Naive thymus-derived CD4-positive, alpha-beta T cell (primary cell): ENCODE measurements at regions not wholly inside any gene's neighbourhood (a gene's known extent, or its start where the extent isn't known, plus 50 kb on each side); places are given as distances from the start of the nearest gene placed in this dataset.

ENCODE experiments used
- ATAC-seq: fragments of 150-1000 bp; cut with Tn5 transposase; 2 replicates; pipeline ENCODE4 v1.10.0; 2021; ENCODE audit warnings: mild to moderate bottlenecking, moderate library complexity
- CTCF ChIA-PET: fragments of 350-600 bp; sonication (Branson Sonifier 250); formaldehyde crosslinking; loops from one replicate; lab custom pipeline; 2021; ENCODE audit warnings: antibody characterized with exemption; lab: Charles Lee
- POLR2A ChIA-PET: fragments of 350-600 bp; sonication (Branson Sonifier 250); formaldehyde crosslinking; loops from one replicate; lab custom pipeline; 2021; ENCODE audit warnings: antibody characterized with exemption, inconsistent platforms; lab: Charles Lee
- DNase-seq, 9 donors: peaks; one replicate each; pipeline versions ENCODE4 v3.0.0 to v3.0.0-alpha.2; 2020 to 2022; ENCODE audit warnings: mixed read lengths in 1 of 9
- H3K27ac ChIP-seq: one replicate; pipeline ENCODE4 v1.7.0; 2013; ENCODE audit warnings: mild to moderate bottlenecking, low read depth, low read length, moderate library complexity
- H3K27me3 ChIP-seq, 2 donors: one replicate each; pipeline ENCODE4 v1.7.0; 2013; ENCODE audit warnings: low read length in 2 of 2, mild to moderate bottlenecking in 2 of 2, moderate library complexity in 2 of 2; ENCODE audit not compliant: control insufficient read depth in 2 of 2, insufficient read depth in 2 of 2
- H3K36me3 ChIP-seq, 3 experiments: 1 replicate in 2 of 3; 2 replicates in 1 of 3; pipeline ENCODE4 v1.7.0; 2013; ENCODE audit warnings: low read length in 3 of 3, mild to moderate bottlenecking in 3 of 3, moderate library complexity in 1 of 3; ENCODE audit not compliant: insufficient read depth in 3 of 3, control insufficient read depth in 2 of 3
- H3K4me1 ChIP-seq, 2 donors: one replicate each; pipeline ENCODE4 v1.7.0; 2013; ENCODE audit warnings: low read length in 2 of 2, mild to moderate bottlenecking in 2 of 2, moderate library complexity in 1 of 2; ENCODE audit not compliant: control insufficient read depth in 2 of 2, insufficient read depth in 2 of 2
- H3K4me3 ChIP-seq: 2 replicates; pipeline ENCODE4 v1.7.0; 2013; ENCODE audit warnings: mild to moderate bottlenecking, low read length
- H3K9me3 ChIP-seq, 3 experiments: 1 replicate in 2 of 3; 2 replicates in 1 of 3; pipeline ENCODE4 v1.7.0; 2013; ENCODE audit warnings: low read length in 3 of 3; ENCODE audit not compliant: control insufficient read depth in 2 of 3
- H3K27ac Mint-ChIP-seq, 9 donors: one replicate each; pipeline ENCODE4 v1.8.0; 2020 to 2022; ENCODE audit warnings: mixed read lengths in 9 of 9, mild to moderate bottlenecking in 8 of 9, moderate library complexity in 5 of 9, inconsistent platforms in 2 of 9
- H3K27me3 Mint-ChIP-seq, 5 donors: one replicate each; pipeline ENCODE4 v1.8.0; 2021 to 2022; ENCODE audit warnings: mixed read lengths in 5 of 5, mild to moderate bottlenecking in 1 of 5
- H3K36me3 Mint-ChIP-seq, 5 donors: one replicate each; pipeline ENCODE4 v1.8.0; 2020 to 2022; ENCODE audit warnings: mixed read lengths in 5 of 5, mild to moderate bottlenecking in 3 of 5, inconsistent platforms in 1 of 5
- H3K4me1 Mint-ChIP-seq, 7 donors: one replicate each; pipeline ENCODE4 v1.8.0; 2020 to 2022; ENCODE audit warnings: mixed read lengths in 7 of 7, mild to moderate bottlenecking in 3 of 7, inconsistent platforms in 1 of 7
- H3K4me3 Mint-ChIP-seq, 10 donors: one replicate each; pipeline ENCODE4 v1.8.0; 2020 to 2022; ENCODE audit warnings: mild to moderate bottlenecking in 10 of 10, mixed read lengths in 10 of 10, moderate library complexity in 6 of 10, inconsistent platforms in 2 of 10
- H3K9me3 Mint-ChIP-seq, 11 donors: one replicate each; pipeline ENCODE4 v1.8.0; 2020 to 2022; ENCODE audit warnings: mixed read lengths in 11 of 11, mild to moderate bottlenecking in 4 of 11, inconsistent platforms in 1 of 11, moderate library complexity in 1 of 11
- intact Hi-C, 2 donors: fragments of 100-400 bp; cut with micrococcal nuclease; formaldehyde crosslinking; loops; one replicate each; pipeline ENCODE4 v1.15.1; 2023

DNA sequence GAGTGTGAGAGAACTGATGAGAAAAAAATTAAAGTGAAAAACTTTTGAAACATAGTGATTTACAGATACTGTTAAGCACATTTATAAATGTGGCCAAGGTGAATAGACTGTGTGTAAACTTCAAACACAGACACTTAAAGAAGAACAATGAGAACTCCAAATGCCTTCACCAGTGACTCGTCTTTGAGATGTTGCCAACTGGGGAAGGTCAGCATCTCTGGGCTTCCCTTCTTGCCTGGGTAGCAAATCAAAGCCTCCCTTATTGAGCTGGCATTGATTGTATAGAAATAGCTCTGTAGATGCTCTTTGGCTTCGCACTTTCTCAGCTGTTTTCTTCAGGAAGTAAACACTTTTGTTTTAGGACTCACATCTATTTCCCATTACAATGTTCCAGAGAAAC, 177.3 kb upstream of the SGCG start:
- Mint-ChIP-seq H3K36me3 (no peaks in the 10 kb centered on the region), H3K27ac (no peak overlapping the region), H3K4me3 (no peak overlapping the region), H3K9me3 (peaks cover 2 to 37% (median 17%) of the 10 kb centered on the region in 11 donors), H3K4me1 (no peaks in the 10 kb centered on the region), H3K27me3 (peaks cover 0 to 23% (median 17%) of the 10 kb centered on the region in 5 donors)
- Histone ChIP-seq H3K9me3 (peaks cover 0 to 4% (median 0%) of the 10 kb centered on the region in 3 experiments), H3K36me3 (no peaks in the 10 kb centered on the region), H3K27me3 (no peaks in the 10 kb centered on the region), H3K4me1 (no peaks in the 10 kb centered on the region), H3K27ac (no peak overlapping the region), H3K4me3 (no peak overlapping the region)
- intact Hi-C loops = no loop called here
- ATAC-seq (no peak), DNase-seq (no peak)
- ChIA-PET POLR2A (no interaction called here), CTCF (no interaction called here)

DNA sequence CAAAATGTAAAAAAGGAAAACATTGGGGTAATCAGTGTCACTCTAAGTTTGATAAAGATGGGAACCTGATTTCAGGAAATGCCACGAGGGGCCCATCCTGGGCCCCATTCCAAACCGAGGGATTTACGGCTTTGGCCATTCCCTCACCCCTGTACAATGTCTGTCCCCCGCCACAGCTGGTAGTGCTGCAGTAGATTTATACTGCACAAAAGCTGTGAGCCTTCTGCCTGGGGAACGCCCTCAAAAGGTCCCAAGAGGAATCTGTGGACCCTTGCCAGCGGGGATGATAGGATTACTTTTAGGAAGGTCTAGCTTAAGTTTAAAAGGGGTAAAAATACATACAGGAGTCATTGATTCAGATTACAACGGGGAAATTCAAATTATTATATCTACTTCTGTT, 173.4 kb upstream of the SGCG start:
- ChIA-PET POLR2A (no interaction called here), CTCF (no interaction called here)
- Mint-ChIP-seq H3K9me3 (peaks cover 0 to 25% (median 9%) of the 10 kb centered on the region in 11 donors), H3K27me3 (peaks cover 0 to 22% (median 19%) of the 10 kb centered on the region in 5 donors), H3K4me1 (no peaks in the 10 kb centered on the region), H3K4me3 (no peak overlapping the region), H3K27ac (no peak overlapping the region), H3K36me3 (no peaks in the 10 kb centered on the region)
- ATAC-seq (no peak), DNase-seq (no peak)
- intact Hi-C loops = no loop called here
- Histone ChIP-seq H3K9me3 (no peaks in the 10 kb centered on the region), H3K4me3 (no peak overlapping the region), H3K36me3 (no peaks in the 10 kb centered on the region), H3K27me3 (no peaks in the 10 kb centered on the region), H3K4me1 (no peaks in the 10 kb centered on the region), H3K27ac (no peak overlapping the region)

DNA sequence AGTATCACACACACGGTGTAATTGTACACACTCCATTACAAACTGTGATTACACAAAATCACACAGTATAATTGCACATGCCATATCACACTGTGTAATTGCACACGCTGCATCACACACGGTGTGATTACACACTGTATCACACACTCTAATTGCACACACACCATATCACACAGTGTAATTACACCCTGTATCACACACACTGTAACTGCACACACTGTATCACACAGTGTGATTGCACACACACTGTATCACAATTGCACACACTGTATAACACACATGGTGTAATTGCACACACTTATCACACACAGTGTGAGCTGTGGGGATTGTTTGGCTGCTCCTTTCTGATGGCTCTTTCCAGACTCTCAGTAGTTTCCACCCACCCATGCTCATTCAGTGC, 162.6 kb upstream of the SGCG start:
- H3K36me3 ChIP-seq = no peaks in the 10 kb centered on the region
- intact Hi-C loops = no loop called here
- no peak overlapping the region for H3K4me3 Mint-ChIP-seq
- ATAC-seq = peak; percentile 29
- no peaks in the 10 kb centered on the region for H3K27me3 ChIP-seq
- H3K27ac ChIP-seq = no peak overlapping the region
- ChIA-PET CTCF (no interaction called here), POLR2A (no interaction called here)
- peaks cover 0 to 5% (median 0%) of the 10 kb centered on the region in 11 donors for H3K9me3 Mint-ChIP-seq
- no peak overlapping the region for H3K27ac Mint-ChIP-seq
- H3K27me3 Mint-ChIP-seq = peaks cover 0 to 23% (median 11%) of the 10 kb centered on the region in 5 donors
- no peaks in the 10 kb centered on the region for H3K9me3 ChIP-seq
- H3K36me3 Mint-ChIP-seq = no peaks in the 10 kb centered on the region
- H3K4me1 ChIP-seq = no peaks in the 10 kb centered on the region
- no peak overlapping the region for H3K4me3 ChIP-seq
- DNase-seq = no peak
- H3K4me1 Mint-ChIP-seq = no peaks in the 10 kb centered on the region

DNA sequence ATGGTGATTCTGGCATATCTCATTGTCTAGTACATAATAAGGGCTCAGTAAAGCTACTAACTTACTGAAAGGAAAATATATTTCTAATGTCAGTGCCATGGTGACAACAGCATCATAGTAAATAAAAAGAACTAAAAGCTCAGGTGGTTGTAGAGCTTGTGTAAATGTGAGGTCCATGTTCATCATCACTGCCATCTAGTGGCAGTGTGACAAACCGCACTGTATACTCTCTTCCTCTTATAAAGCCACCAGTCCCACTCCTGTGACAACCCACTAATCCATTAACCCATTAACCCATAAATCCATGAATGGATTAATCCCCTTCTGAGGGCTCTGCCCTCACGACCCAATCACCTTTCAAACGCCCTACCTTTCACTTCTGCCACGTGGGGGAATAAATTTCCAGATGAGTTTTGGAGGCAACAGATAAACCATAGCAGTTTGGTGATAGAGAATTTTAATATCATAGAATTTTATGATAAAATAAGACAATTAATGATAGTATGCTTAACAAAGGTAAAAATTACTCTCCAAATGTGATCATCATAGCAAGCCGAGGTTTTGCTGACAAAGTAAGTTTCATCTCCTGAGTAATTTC, 160.4 kb upstream of the SGCG start:
- H3K27ac ChIP-seq = no peak overlapping the region
- peaks cover 0 to 5% (median 0%) of the 10 kb centered on the region in 11 donors for H3K9me3 Mint-ChIP-seq
- no peaks in the 10 kb centered on the region for H3K36me3 Mint-ChIP-seq
- no peaks in the 10 kb centered on the region for H3K4me1 ChIP-seq
- H3K4me3 ChIP-seq = no peak overlapping the region
- intact Hi-C loops = loop anchor here in 1 of 2 donors (2.0 kb wide), 1 partner anchor 1382 kb away; no protein-coding TSS in a partner anchor
- no peak overlapping the region for H3K27ac Mint-ChIP-seq
- CTCF ChIA-PET = interaction anchor here (0.6 to 1.0 kb wide), 4 partner anchors 10 to 1394 kb away, joined by 3 to 4 read pairs (median 4); no protein-coding TSS in a partner anchor
- H3K9me3 ChIP-seq = no peaks in the 10 kb centered on the region
- no peaks in the 10 kb centered on the region for H3K4me1 Mint-ChIP-seq
- no peaks in the 10 kb centered on the region for H3K36me3 ChIP-seq
- peak in 5 of 9 donors; percentile 2 to 32 (median 16) for DNase-seq
- H3K27me3 ChIP-seq = no peaks in the 10 kb centered on the region
- no peak overlapping the region for H3K4me3 Mint-ChIP-seq
- peaks cover 0 to 23% (median 11%) of the 10 kb centered on the region in 5 donors for H3K27me3 Mint-ChIP-seq
- ATAC-seq = peak; percentile 81
- POLR2A ChIA-PET = no interaction called here

DNA sequence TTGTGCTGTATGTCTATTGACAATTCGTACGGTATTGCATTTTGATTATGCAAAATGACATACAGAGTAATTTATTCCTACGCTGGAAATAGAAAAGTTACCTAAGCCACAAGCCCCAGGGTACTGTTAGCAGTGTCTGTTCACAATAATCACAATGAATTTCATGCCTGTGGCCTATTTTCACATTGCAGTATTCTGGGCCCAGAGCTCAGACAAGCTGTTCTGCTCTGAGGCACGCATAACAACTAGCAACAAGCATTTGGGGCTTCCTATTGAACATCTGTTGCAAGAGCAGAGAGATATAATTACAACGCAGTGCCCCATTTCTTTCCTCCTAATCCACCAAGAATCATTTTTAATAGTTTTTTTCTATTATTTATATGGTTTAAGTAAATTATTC, 158.9 kb upstream of the SGCG start:
- Histone ChIP-seq H3K27ac (no peak overlapping the region), H3K36me3 (no peaks in the 10 kb centered on the region), H3K4me3 (no peak overlapping the region), H3K4me1 (no peaks in the 10 kb centered on the region), H3K27me3 (no peaks in the 10 kb centered on the region), H3K9me3 (no peaks in the 10 kb centered on the region)
- intact Hi-C loops = loop anchor here in 1 of 2 donors (2.0 kb wide), 1 partner anchor 1383 kb away; no protein-coding TSS in a partner anchor
- ATAC-seq = no peak
- Mint-ChIP-seq H3K27ac (no peak overlapping the region), H3K9me3 (no peaks in the 10 kb centered on the region), H3K27me3 (peaks cover 0 to 23% (median 15%) of the 10 kb centered on the region in 5 donors), H3K4me1 (peaks cover 0 to 4% (median 0%) of the 10 kb centered on the region in 7 donors), H3K4me3 (no peak overlapping the region), H3K36me3 (no peaks in the 10 kb centered on the region)
- POLR2A ChIA-PET = no interaction called here
- CTCF ChIA-PET = interaction anchor here (1.1 kb wide), 1 partner anchor 29 kb away, joined by 3 read pairs; no protein-coding TSS in a partner anchor
- DNase-seq = no peak

DNA sequence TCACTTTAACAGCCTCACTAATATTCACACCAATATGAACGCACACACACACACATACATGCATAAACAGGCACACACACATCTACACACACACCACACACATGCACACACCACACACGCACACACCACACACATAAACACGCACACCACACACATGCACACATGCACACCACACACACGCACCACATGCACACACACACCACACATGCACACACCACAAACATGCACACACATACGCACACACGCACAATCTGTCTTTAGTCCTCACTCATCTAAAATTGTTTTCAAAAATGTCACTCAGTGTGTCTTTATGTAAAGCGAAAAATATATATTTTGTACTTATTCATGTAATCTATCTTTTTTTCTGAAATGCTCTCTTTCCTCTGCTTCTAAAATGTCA, 158.1 kb upstream of the SGCG start:
- Histone ChIP-seq H3K9me3 (no peaks in the 10 kb centered on the region), H3K36me3 (no peaks in the 10 kb centered on the region), H3K4me1 (no peaks in the 10 kb centered on the region), H3K4me3 (no peak overlapping the region), H3K27ac (no peak overlapping the region), H3K27me3 (no peaks in the 10 kb centered on the region)
- ATAC-seq (no peak), DNase-seq (no peak)
- Mint-ChIP-seq H3K9me3 (no peaks in the 10 kb centered on the region), H3K36me3 (no peaks in the 10 kb centered on the region), H3K4me3 (no peak overlapping the region), H3K4me1 (peaks cover 0 to 4% (median 0%) of the 10 kb centered on the region in 7 donors), H3K27me3 (peaks cover 0 to 22% (median 15%) of the 10 kb centered on the region in 5 donors), H3K27ac (no peak overlapping the region)
- intact Hi-C loops = no loop called here
- ChIA-PET CTCF (interaction anchor here (1.1 kb wide), 1 partner anchor 28 kb away, joined by 3 read pairs; no protein-coding TSS in a partner anchor), POLR2A (no interaction called here)
